Left colon (tissue), 2 donors: ENCODE measurements at regions not wholly inside any gene's neighbourhood (a gene's known extent, or its start where the extent isn't known, plus 50 kb on each side); places are given as distances from the start of the nearest gene placed in this dataset.

Experiments used
- ATAC-seq: fragments of 200-7000 bp; cut with Tn5 transposase; one replicate; pipeline ENCODE4 v1.9.1; 2020; ENCODE audit warnings: mild to moderate bottlenecking, moderate library complexity
- DNase-seq, 2 donors: peaks; one replicate each; pipeline ENCODE4 v3.0.0-alpha.2; 2020
- intact Hi-C, 2 donors: fragments of 100-400 bp; cut with DNase I in 1 of 2; cut with micrococcal nuclease in 1 of 2; formaldehyde crosslinking; loops; one replicate each; pipeline versions ENCODE4 v1.11.2 to v1.14.0; 2022; cut with DNase I, micrococcal nuclease
- donor health status: DM: no; HTN: no; CAD: no.
- donor health status: DM: yes; HTN: yes; CAD: no.

- DNase-seq, result no peak
- intact Hi-C loops, result no loop called here
These were observed 130.8 kb upstream of the C14orf180 start for GRCh38 chr14:104448721-104449120.

GRCh38 chr14:104450811-104451401, 128.7 kb upstream of the C14orf180 start:
- DNase-seq (no peak), ATAC-seq (no peak)
- intact Hi-C loops, result no loop called here

More at GRCh38 chr14:104448721-104449120, 130.8 kb upstream of the C14orf180 start:
- ATAC-seq, result no peak

GRCh38 chr14:104451474-104451873, 128.1 kb upstream of the C14orf180 start:
- intact Hi-C loops, result no loop called here
- ATAC-seq, result no peak
- no peak for DNase-seq

GRCh38 chr14:104458845-104459244, 120.7 kb upstream of the C14orf180 start:
- no peak for DNase-seq
- ATAC-seq, result no peak
- intact Hi-C loops, result no loop called here

GRCh38 chr14:104460791-104461651, 118.5 kb upstream of the C14orf180 start:
- DNase-seq (no peak), ATAC-seq (no peak)
- intact Hi-C loops, result no loop called here

GRCh38 chr14:104461676-104462449, 117.7 kb upstream of the C14orf180 start:
- DNase-seq, result no peak
- ATAC-seq, result no peak
- intact Hi-C loops, result no loop called here

- ATAC-seq (no peak), DNase-seq (no peak)
These were observed 116.6 kb upstream of the C14orf180 start for GRCh38 chr14:104462651-104463630.

GRCh38 chr14:104464907-104465306, 114.7 kb upstream of the C14orf180 start:
- ATAC-seq (no peak), DNase-seq (no peak)
- intact Hi-C loops, result no loop called here

More at GRCh38 chr14:104462651-104463630, 116.6 kb upstream of the C14orf180 start:
- intact Hi-C loops, result no loop called here

- intact Hi-C loops, result no loop called here
- ATAC-seq, result no peak
These were observed 113.8 kb upstream of the C14orf180 start for GRCh38 chr14:104465482-104466390.

GRCh38 chr14:104467236-104467635, 112.3 kb upstream of the C14orf180 start:
- ATAC-seq (no peak), DNase-seq (no peak)
- intact Hi-C loops, result no loop called here

More at GRCh38 chr14:104465482-104466390, 113.8 kb upstream of the C14orf180 start:
- no peak for DNase-seq

- no peak for DNase-seq
- intact Hi-C loops, result no loop called here
- ATAC-seq, result no peak
These were observed 111.9 kb upstream of the C14orf180 start for GRCh38 chr14:104467641-104468040.

GRCh38 chr14:104469591-104469990, 110.0 kb upstream of the C14orf180 start:
- DNase-seq (no peak), ATAC-seq (no peak)
- intact Hi-C loops, result no loop called here

- intact Hi-C loops, result no loop called here
- DNase-seq, result no peak
- ATAC-seq, result no peak
These were observed 109.0 kb upstream of the C14orf180 start for GRCh38 chr14:104470588-104470987.

- ATAC-seq, result no peak
- intact Hi-C loops, result no loop called here
- no peak for DNase-seq
These were observed 108.5 kb upstream of the C14orf180 start for GRCh38 chr14:104471114-104471513.

- no peak for ATAC-seq
- no peak for DNase-seq
- intact Hi-C loops, result no loop called here
These were observed 107.5 kb upstream of the C14orf180 start for GRCh38 chr14:104472073-104472472.

- ATAC-seq (no peak), DNase-seq (no peak)
- intact Hi-C loops, result no loop called here
These were observed 106.9 kb upstream of the C14orf180 start for GRCh38 chr14:104472536-104473243.

GRCh38 chr14:104473244-104473565, 106.4 kb upstream of the C14orf180 start:
- ATAC-seq, result no peak
- intact Hi-C loops, result no loop called here

More at GRCh38 chr14:104473244-104473565, 106.4 kb upstream of the C14orf180 start:
- no peak for DNase-seq
